ENCODE measurements at regions not wholly inside any gene's neighbourhood (a gene's known extent, or its start where the extent isn't known, plus 50 kb on each side); places are given as distances from the start of the nearest gene placed in this dataset.

GRCh38 chr4:34845926-34846325 is 1398.4 kb downstream of the ARAP2 start:
- no peaks in the 10 kb centered on the region for H3K9me3 Mint-ChIP-seq (ENCODE audit: unreplicated experiment)
- peaks cover 4% of the 10 kb centered on the region for H3K4me1 Mint-ChIP-seq (ENCODE audit: insufficient read depth, unreplicated experiment)
- no peaks in the 10 kb centered on the region for H3K36me3 Mint-ChIP-seq (ENCODE audit: insufficient read depth, unreplicated experiment)
- no TSS peak for BruUV-seq (replicated peaks)
- TF ChIP-seq CTCF (IDR thresholded peaks at IDR 0.05; ENCODE audit: unreplicated experiment) = no peak
- intact Hi-C loops (cut with micrococcal nuclease) = no loop called here
- ChIA-PET CTCF (interaction anchor here (0.5 kb wide), 1 partner anchor 1086 kb away, joined by 3 read pairs; no protein-coding TSS in a partner anchor), POLR2A (no interaction called here)
- H3K27ac Mint-ChIP-seq (ENCODE audit: low read depth, unreplicated experiment) = no peak overlapping the region
- no peak for DNase-seq (ENCODE audit: unreplicated experiment)
- H3K27me3 Mint-ChIP-seq (ENCODE audit: insufficient read depth, unreplicated experiment) = no peaks in the 10 kb centered on the region
- no peak overlapping the region for H3K4me3 Mint-ChIP-seq (ENCODE audit: unreplicated experiment)

GRCh38 chr4:34850421-34850820 is 1393.9 kb downstream of the ARAP2 start:
- POLR2A ChIA-PET = no interaction called here
- Mint-ChIP-seq H3K9me3 (ENCODE audit: unreplicated experiment) (no peaks in the 10 kb centered on the region), H3K27ac (ENCODE audit: low read depth, unreplicated experiment) (no peak overlapping the region), H3K36me3 (ENCODE audit: insufficient read depth, unreplicated experiment) (no peaks in the 10 kb centered on the region), H3K27me3 (ENCODE audit: insufficient read depth, unreplicated experiment) (no peaks in the 10 kb centered on the region), H3K4me3 (ENCODE audit: unreplicated experiment) (no peak overlapping the region), H3K4me1 (ENCODE audit: insufficient read depth, unreplicated experiment) (peaks cover 11% of the 10 kb centered on the region)
- CTCF ChIA-PET = no interaction called here
- intact Hi-C loops (cut with micrococcal nuclease) = no loop called here
- TF ChIP-seq CTCF (IDR thresholded peaks at IDR 0.05; ENCODE audit: unreplicated experiment) = no peak
- no TSS peak for BruUV-seq (replicated peaks)
- no peak for DNase-seq (ENCODE audit: unreplicated experiment)

GRCh38 chr4:34850968-34851367 is 1393.3 kb downstream of the ARAP2 start:
- Mint-ChIP-seq H3K4me3 (ENCODE audit: unreplicated experiment) (no peak overlapping the region), H3K27me3 (ENCODE audit: insufficient read depth, unreplicated experiment) (no peaks in the 10 kb centered on the region), H3K4me1 (ENCODE audit: insufficient read depth, unreplicated experiment) (peaks cover 11% of the 10 kb centered on the region), H3K9me3 (ENCODE audit: unreplicated experiment) (no peaks in the 10 kb centered on the region), H3K36me3 (ENCODE audit: insufficient read depth, unreplicated experiment) (no peaks in the 10 kb centered on the region), H3K27ac (ENCODE audit: low read depth, unreplicated experiment) (no peak overlapping the region)
- no peak for TF ChIP-seq CTCF (IDR thresholded peaks at IDR 0.05; ENCODE audit: unreplicated experiment)
- no TSS peak for BruUV-seq (replicated peaks)
- ChIA-PET CTCF (no interaction called here), POLR2A (interaction anchor here (0.6 kb wide), 1 partner anchor 569 kb away, joined by 3 read pairs; no protein-coding TSS in a partner anchor)
- no peak for DNase-seq (ENCODE audit: unreplicated experiment)
- intact Hi-C loops (cut with micrococcal nuclease) = no loop called here

- H3K9me3 Mint-ChIP-seq (ENCODE audit: unreplicated experiment) = peaks cover 3% of the 10 kb centered on the region
Measured at GRCh38 chr4:34851411-34851810, 1392.9 kb downstream of the ARAP2 start.

More at GRCh38 chr4:34851411-34851810, 1392.9 kb downstream of the ARAP2 start:
- no TSS peak for BruUV-seq (replicated peaks)
- TF ChIP-seq CTCF (IDR thresholded peaks at IDR 0.05; ENCODE audit: unreplicated experiment) = no peak
- Mint-ChIP-seq H3K4me3 (ENCODE audit: unreplicated experiment) (no peak overlapping the region), H3K4me1 (ENCODE audit: insufficient read depth, unreplicated experiment) (peaks cover 11% of the 10 kb centered on the region), H3K27ac (ENCODE audit: low read depth, unreplicated experiment) (no peak overlapping the region), H3K36me3 (ENCODE audit: insufficient read depth, unreplicated experiment) (no peaks in the 10 kb centered on the region), H3K27me3 (ENCODE audit: insufficient read depth, unreplicated experiment) (no peaks in the 10 kb centered on the region)
- no peak for DNase-seq (ENCODE audit: unreplicated experiment)
- CTCF ChIA-PET = interaction anchor here (0.6 kb wide), 1 partner anchor 1126 kb away, joined by 3 read pairs; no protein-coding TSS in a partner anchor
- POLR2A ChIA-PET = interaction anchor here (0.6 kb wide), 1 partner anchor 568 kb away, joined by 3 read pairs; no protein-coding TSS in a partner anchor
- intact Hi-C loops (cut with micrococcal nuclease) = no loop called here

All from MCF 10A (cell line).